ENCODE measurements at regions not wholly inside any gene's neighbourhood (a gene's known extent, or its start where the extent isn't known, plus 50 kb on each side); places are given as distances from the start of the nearest gene placed in this dataset.

GRCh38 chr2:60400462-60401246 is 152.8 kb downstream of the BCL11A start:
- no peak for DNase-seq

- DNase-seq, result no peak
Observed at GRCh38 chr2:60394463-60394862, 159.0 kb downstream of the BCL11A start.

GRCh38 chr2:60391649-60392375 is 161.6 kb downstream of the BCL11A start:
- no peak for DNase-seq

- DNase-seq, result no peak
Observed at GRCh38 chr2:60391230-60391629, 162.2 kb downstream of the BCL11A start.

- no peak for DNase-seq
Observed at GRCh38 chr2:60386436-60386835, 167.0 kb downstream of the BCL11A start.

GRCh38 chr2:60385648-60386047 is 167.8 kb downstream of the BCL11A start:
- DNase-seq, result no peak

- DNase-seq, result no peak
Observed at GRCh38 chr2:60383401-60384143, 169.9 kb downstream of the BCL11A start.

GRCh38 chr2:60380411-60380810 is 173.0 kb downstream of the BCL11A start:
- DNase-seq, result no peak

GRCh38 chr2:60379684-60380083 is 173.8 kb downstream of the BCL11A start:
- no peak for DNase-seq

GRCh38 chr2:60379216-60379615 is 174.2 kb downstream of the BCL11A start:
- DNase-seq, result no peak

- DNase-seq, result no peak
Observed at GRCh38 chr2:60377825-60378224, 175.6 kb downstream of the BCL11A start.

GRCh38 chr2:60376252-60376651 is 177.2 kb downstream of the BCL11A start:
- no peak for DNase-seq

GRCh38 chr2:60371681-60372080 is 181.8 kb downstream of the BCL11A start:
- DNase-seq, result no peak

- no peak for DNase-seq
Observed at GRCh38 chr2:60371219-60371618, 182.2 kb downstream of the BCL11A start.

- no peak for DNase-seq
Observed at GRCh38 chr2:60370814-60371213, 182.6 kb downstream of the BCL11A start.

GRCh38 chr2:60368456-60368855 is 185.0 kb downstream of the BCL11A start:
- no peak for DNase-seq

GRCh38 chr2:60366135-60366712 is 187.2 kb downstream of the BCL11A start:
- no peak for DNase-seq

- no peak for DNase-seq
Observed at GRCh38 chr2:60365556-60365955, 187.9 kb downstream of the BCL11A start.

GRCh38 chr2:60364491-60364890 is 189.0 kb downstream of the BCL11A start:
- DNase-seq, result no peak

GRCh38 chr2:60361498-60361897 is 192.0 kb downstream of the BCL11A start:
- DNase-seq, result no peak

GRCh38 chr2:60359569-60359968 is 193.9 kb downstream of the BCL11A start:
- DNase-seq, result no peak

GRCh38 chr2:60358476-60358875 is 195.0 kb downstream of the BCL11A start:
- no peak for DNase-seq

GRCh38 chr2:60357996-60358395 is 195.5 kb downstream of the BCL11A start:
- DNase-seq, result no peak
